SJCRH30 (cell line): ENCODE measurements at regions not wholly inside any gene's neighbourhood (a gene's known extent, or its start where the extent isn't known, plus 50 kb on each side); places are given as distances from the start of the nearest gene placed in this dataset.
A peak's percentile ranks its signal among the peaks of the same experiment; 100 is the strongest.
"Not testable (repeated sequence)": the region's sequence is repeated elsewhere in the genome, so short reads cannot be mapped to it uniquely, and the experiment has no call there.

Source experiments
- DNase-seq, 2 experiments: peaks; one replicate each; pipeline ENCODE4 v3.0.0-alpha.2; 2015 to 2020
- H3K27ac ChIP-seq: fragments of 250-450 bp; sonication (Bioruptor Pico); 2 replicates; pipeline ENCODE4 v1.5.1; 2020; ENCODE audit warnings: mild to moderate bottlenecking, moderate library complexity
- H3K27me3 ChIP-seq: fragments of 250-450 bp; sonication (Bioruptor Pico); 2 replicates; pipeline ENCODE4 v1.5.1; 2020; ENCODE audit warnings: mild to moderate bottlenecking, moderate library complexity
- H3K36me3 ChIP-seq: fragments of 250-450 bp; sonication (Bioruptor Pico); 2 replicates; pipeline ENCODE4 v1.5.1; 2020; ENCODE audit warnings: mild to moderate bottlenecking, moderate library complexity
- H3K4me1 ChIP-seq: fragments of 250-450 bp; sonication (Bioruptor Pico); 2 replicates; pipeline ENCODE4 v1.5.1; 2020; ENCODE audit warnings: mild to moderate bottlenecking, moderate library complexity
- H3K4me3 ChIP-seq: fragments of 250-450 bp; sonication (Bioruptor Pico); 2 replicates; pipeline ENCODE4 v1.5.1; 2020; ENCODE audit warnings: mild to moderate bottlenecking, moderate library complexity
- H3K9me3 ChIP-seq: fragments of 250-450 bp; sonication (Bioruptor Pico); replicated peaks from 2 replicates; pipeline ENCODE4 v1.5.1; 2020; ENCODE audit warnings: mild to moderate bottlenecking, moderate library complexity

DNA sequence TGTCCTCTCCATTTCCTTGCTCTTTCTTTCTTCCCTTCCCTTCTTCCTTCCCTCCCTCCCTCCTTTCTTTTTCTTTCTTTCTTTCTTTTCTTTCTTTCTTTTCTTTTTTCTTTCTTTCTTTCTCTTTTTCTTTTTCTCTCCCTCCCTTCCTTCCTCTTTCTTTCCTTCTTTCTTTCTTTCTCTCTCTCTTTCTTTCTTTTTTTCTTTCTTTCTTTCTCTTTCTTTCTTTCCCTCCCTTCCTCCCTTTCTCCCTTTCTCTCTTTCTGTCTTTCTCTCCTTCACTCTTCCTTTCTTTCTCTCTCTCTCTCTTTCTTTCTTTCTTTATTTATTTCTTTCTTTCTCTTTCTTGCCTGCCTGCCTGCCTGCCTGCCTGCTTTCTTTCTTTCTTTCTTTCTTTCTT, 326.8 kb upstream of the ONECUT1 start:
- not testable (repeated sequence) for H3K36me3 ChIP-seq, H3K27ac ChIP-seq

DNA sequence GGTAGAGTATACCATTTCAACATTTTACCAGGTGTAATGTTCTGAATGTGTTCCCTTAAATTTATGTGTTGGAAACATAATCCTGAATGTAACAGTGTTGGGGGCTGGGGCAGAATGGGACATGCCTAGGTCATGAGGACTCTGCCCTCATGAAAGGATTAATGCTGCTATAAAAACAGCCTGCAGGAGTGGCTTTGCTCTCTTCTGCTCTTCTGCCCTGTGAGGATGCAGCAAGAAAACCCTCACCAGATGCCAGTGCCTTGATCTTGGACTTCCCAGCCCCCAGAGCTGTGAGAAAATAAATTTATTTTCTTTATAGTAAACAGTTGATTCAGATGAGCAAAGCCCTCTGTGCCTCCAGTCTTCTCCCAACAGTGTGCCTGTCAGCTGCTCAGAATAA, 326.0 kb upstream of the ONECUT1 start:
- DNase-seq, result no peak
- H3K27ac ChIP-seq, result no peak overlapping the region
- H3K4me3 ChIP-seq, result no peak overlapping the region
- H3K27me3 ChIP-seq, result no peaks in the 10 kb centered on the region
- no peaks in the 10 kb centered on the region for H3K4me1 ChIP-seq
- no peaks in the 10 kb centered on the region for H3K36me3 ChIP-seq
- H3K9me3 ChIP-seq, result no peaks in the 10 kb centered on the region

More for the DNA sequence above, 326.8 kb upstream of the ONECUT1 start:
- not testable (repeated sequence) for H3K4me1 ChIP-seq, DNase-seq, H3K9me3 ChIP-seq, H3K4me3 ChIP-seq, H3K27me3 ChIP-seq

DNA sequence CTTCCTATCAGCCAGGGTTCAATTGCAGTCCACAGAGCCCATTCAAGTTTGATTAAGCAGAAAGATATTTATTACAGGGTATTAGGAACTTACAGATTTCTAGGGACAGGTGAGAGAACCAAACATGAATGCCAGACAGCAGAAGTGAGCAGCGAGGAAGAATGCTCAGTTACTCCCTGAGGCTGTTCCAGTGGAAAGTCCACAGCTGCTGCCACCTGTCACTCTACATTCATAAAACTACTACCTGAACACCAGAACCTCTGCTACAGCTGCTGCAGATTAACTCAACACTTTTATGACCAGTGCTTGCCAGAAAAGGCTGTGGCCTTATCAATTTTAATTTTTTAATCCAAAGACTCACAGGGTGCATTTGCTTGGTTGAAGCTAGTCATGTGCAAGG, 325.4 kb upstream of the ONECUT1 start:
- no peaks in the 10 kb centered on the region for H3K27me3 ChIP-seq
- no peak overlapping the region for H3K27ac ChIP-seq
- no peak overlapping the region for H3K4me3 ChIP-seq
- no peaks in the 10 kb centered on the region for H3K9me3 ChIP-seq
- DNase-seq, result peak; percentile 3 to 31
- no peaks in the 10 kb centered on the region for H3K4me1 ChIP-seq
- no peaks in the 10 kb centered on the region for H3K36me3 ChIP-seq

DNA sequence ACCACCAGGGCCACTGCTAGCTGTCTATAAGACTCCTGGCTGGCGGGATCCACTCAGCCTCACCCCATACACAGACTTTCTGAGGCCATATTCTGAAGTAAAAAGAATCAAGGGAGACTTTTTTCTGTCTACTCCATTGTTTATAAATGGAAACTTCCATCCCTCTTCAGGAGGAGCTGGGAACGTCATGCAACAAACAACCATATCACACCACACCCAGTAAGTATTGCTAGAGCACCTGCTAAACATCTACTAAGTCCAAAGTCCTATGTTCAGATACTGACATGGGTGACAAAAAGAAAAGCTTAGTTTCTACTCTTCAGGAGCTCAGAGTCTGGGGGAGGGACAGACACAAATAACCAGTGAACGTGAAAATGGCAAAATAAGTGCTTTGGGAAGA, 324.8 kb upstream of the ONECUT1 start:
- Histone ChIP-seq H3K4me1 (no peaks in the 10 kb centered on the region), H3K9me3 (no peaks in the 10 kb centered on the region), H3K36me3 (no peaks in the 10 kb centered on the region), H3K27ac (no peak overlapping the region), H3K4me3 (no peak overlapping the region), H3K27me3 (no peaks in the 10 kb centered on the region)
- DNase-seq, result no peak

DNA sequence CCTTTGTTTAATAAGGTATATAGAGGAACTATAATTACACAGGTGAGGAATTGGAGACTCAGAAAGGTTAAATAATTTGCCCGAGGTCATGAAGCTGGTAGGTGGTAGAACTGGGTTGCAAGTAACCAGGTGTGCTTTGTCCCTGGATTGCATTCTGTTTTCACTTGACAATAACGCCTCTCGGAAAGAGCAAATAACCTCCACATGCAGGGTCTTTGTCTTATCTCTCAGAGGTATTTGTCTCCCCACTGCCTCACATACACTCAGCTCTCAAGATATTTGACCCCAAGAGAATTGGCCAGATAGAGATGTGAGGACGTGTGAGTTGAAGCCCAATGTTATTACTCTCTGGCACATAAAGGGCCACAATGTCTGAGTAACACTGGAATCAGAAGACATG, 320.9 kb upstream of the ONECUT1 start:
- H3K4me3 ChIP-seq, result no peak overlapping the region
- no peaks in the 10 kb centered on the region for H3K4me1 ChIP-seq
- DNase-seq, result no peak
- H3K9me3 ChIP-seq, result no peaks in the 10 kb centered on the region
- no peaks in the 10 kb centered on the region for H3K36me3 ChIP-seq
- no peaks in the 10 kb centered on the region for H3K27me3 ChIP-seq
- H3K27ac ChIP-seq, result no peak overlapping the region

DNA sequence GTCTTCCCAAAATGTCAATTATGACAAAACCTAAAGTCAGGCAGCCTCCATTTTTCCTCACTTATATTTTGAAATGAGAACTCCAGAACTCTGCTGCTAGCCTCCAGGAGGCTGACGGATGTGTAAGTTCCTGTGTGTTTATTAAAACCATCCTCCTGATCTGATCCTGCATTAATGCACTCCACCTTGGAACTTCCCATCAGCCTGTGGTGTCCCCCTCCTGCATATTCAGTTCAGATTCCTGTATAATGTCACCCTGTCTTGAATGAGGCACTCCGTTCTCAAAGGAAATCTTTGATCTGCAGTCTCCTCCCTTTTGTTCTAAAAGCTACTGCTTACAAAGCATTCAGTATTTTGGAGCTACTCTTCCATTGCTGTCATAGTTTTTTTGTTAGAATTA, 318.2 kb upstream of the ONECUT1 start:
- H3K27me3 ChIP-seq, result no peaks in the 10 kb centered on the region
- H3K36me3 ChIP-seq, result no peaks in the 10 kb centered on the region
- no peak for DNase-seq
- H3K4me3 ChIP-seq, result no peak overlapping the region
- H3K9me3 ChIP-seq, result no peaks in the 10 kb centered on the region
- H3K27ac ChIP-seq, result no peak overlapping the region
- H3K4me1 ChIP-seq, result no peaks in the 10 kb centered on the region

DNA sequence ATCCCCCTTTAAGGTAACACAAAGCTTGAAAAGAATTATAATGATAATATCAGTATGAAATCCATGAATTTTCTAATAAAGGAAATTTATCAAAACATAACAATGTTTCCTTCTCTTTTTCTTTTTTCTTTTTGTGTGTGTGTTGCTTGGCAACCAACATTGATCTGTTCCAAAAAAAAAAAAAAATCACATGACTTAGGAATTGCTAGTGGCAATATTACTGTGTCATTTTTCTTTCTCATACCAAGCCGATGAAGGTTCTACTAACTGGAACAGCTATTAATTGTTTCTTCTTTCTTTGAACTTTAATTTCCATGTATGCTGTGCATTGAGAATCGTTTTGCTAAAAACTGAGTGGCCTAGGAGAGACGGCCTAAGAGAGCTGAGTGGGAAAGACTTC, 317.7 kb upstream of the ONECUT1 start:
- H3K36me3 ChIP-seq, result no peaks in the 10 kb centered on the region
- no peak overlapping the region for H3K27ac ChIP-seq
- no peak for DNase-seq
- H3K27me3 ChIP-seq, result no peaks in the 10 kb centered on the region
- no peaks in the 10 kb centered on the region for H3K4me1 ChIP-seq
- no peak overlapping the region for H3K4me3 ChIP-seq
- no peaks in the 10 kb centered on the region for H3K9me3 ChIP-seq

DNA sequence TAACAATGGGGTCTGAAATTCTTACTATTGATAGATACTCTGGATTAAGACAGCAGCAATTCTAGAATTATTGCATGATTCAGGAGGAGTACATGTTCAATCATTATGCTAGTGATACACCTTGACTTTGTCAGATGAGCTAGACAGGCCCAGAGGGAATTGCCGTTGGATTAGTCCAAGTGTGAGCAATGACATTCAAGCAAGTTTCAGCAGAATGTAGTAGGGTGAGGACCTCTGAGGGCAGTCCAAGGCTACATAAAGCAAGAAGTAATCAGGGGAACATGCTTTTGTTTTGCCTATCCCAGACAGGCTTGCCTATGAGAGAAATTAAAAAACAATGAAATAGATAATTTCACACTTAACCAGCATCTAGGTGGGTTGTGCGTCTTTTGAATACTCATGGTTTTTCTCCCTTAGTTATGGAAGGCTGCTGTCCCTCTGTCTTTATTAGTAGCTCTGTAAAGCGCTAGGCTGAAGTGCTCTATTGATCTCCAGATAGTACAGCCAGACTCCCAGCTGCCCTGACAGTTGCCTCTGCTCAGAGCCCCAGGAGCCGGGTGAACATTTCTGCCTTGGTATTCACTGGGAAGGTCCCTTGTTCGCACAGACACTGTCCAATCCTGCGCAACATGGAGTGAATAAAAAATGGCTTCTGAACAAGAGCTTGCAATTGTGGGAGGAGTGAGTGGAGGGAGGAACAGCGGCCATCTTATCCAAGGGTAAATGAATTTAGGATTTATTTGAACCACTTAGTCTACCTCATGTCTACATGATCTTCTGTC, 316.6 kb upstream of the ONECUT1 start:
- H3K4me1 ChIP-seq, result no peaks in the 10 kb centered on the region
- H3K9me3 ChIP-seq, result no peaks in the 10 kb centered on the region
- no peak overlapping the region for H3K27ac ChIP-seq
- DNase-seq, result no peak
- H3K36me3 ChIP-seq, result no peaks in the 10 kb centered on the region
- H3K27me3 ChIP-seq, result no peaks in the 10 kb centered on the region
- no peak overlapping the region for H3K4me3 ChIP-seq

DNA sequence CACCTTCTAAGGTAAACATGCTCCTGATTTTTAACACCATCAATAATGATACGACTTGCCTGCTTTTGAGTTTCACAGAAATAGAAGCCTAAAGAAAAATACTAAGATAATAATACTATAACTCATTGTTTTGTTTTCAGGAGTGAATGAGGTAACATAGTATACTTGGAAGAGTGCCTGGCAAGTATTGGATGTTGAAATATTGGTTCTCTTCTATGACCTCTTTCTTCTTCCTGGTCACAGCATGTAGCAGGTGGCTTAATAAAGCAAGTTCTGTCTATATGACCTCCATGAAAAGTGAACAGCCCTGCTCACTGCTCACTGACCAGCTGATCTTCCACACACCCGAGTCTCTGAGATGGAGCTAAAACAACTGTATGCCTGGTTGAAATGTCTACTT, 312.3 kb upstream of the ONECUT1 start:
- no peaks in the 10 kb centered on the region for H3K27me3 ChIP-seq
- no peak overlapping the region for H3K27ac ChIP-seq
- H3K4me1 ChIP-seq, result no peaks in the 10 kb centered on the region
- no peak for DNase-seq
- H3K4me3 ChIP-seq, result no peak overlapping the region
- H3K36me3 ChIP-seq, result no peaks in the 10 kb centered on the region
- no peaks in the 10 kb centered on the region for H3K9me3 ChIP-seq

DNA sequence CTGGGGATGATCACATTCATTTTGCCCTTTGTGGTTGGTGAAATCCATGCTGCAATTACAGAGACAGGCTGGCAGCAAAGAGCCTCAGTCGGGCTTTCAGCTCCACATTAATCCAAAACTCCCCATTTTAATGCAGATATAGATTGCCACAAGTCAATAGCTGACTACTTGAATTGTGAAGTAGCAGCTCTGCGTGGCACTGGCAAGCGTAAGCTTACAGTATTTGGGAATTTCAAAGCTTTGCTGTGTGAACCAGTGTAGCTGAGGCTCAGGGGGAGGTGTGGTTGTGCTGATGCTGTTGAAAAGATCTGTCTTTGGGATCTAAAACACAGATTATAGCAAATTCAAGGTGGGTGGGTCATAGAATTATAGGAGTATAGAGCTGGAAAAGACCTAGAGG, 290.3 kb upstream of the ONECUT1 start:
- DNase-seq, result no peak
- H3K9me3 ChIP-seq, result no peaks in the 10 kb centered on the region
- H3K27ac ChIP-seq, result no peak overlapping the region
- H3K4me1 ChIP-seq, result no peaks in the 10 kb centered on the region
- no peak overlapping the region for H3K4me3 ChIP-seq
- no peaks in the 10 kb centered on the region for H3K36me3 ChIP-seq
- no peaks in the 10 kb centered on the region for H3K27me3 ChIP-seq

DNA sequence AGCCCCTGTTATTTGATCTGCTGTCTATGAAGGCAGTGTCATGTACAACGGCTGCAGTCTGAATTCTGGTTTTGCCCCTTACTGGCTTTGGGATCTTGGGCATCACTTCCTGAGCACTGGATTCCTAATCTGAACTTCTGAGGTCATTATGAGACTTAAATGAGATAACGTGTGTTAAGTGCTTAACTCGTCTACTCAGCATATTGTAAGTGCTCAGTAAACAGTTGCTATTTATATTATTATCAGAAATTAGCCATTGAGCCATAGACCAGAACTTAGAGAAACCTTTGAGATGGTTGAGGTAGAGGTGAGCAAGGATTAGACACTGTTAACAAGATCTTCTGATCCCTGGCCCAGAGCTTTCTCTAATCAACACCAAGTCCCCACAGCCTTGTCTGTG, 284.1 kb upstream of the ONECUT1 start:
- Histone ChIP-seq H3K27me3 (no peaks in the 10 kb centered on the region), H3K4me3 (no peak overlapping the region), H3K4me1 (0 out of 2 replicates have a peak, but pooled peaks cover 2% of the 10 kb centered on the region), H3K9me3 (no peaks in the 10 kb centered on the region), H3K27ac (no peak overlapping the region), H3K36me3 (no peaks in the 10 kb centered on the region)
- no peak for DNase-seq

DNA sequence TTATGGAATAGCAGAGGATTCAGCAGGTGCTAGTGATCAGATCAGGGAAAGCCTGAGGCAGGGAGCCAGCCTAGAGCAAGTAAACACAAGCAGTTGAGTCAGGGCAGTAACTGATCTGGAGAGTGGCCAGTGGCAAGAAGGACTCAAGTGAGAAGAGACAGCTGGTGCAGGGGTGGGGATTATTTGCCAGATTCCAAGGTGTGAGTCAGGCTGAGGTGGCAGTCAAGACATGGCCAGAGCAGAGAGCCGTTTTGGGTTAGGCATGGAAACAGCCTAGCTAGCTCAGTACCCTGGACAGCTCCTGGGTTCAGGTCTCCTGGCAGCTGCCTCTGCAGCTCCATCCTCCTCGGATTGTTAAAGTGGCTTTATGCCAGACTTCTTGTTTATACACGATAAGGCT, 281.9 kb upstream of the ONECUT1 start:
- Histone ChIP-seq H3K9me3 (no peaks in the 10 kb centered on the region), H3K4me3 (no peak overlapping the region), H3K27ac (no peak overlapping the region), H3K36me3 (no peaks in the 10 kb centered on the region), H3K27me3 (no peaks in the 10 kb centered on the region), H3K4me1 (0 out of 2 replicates have a peak, but pooled peaks cover 2% of the 10 kb centered on the region)
- DNase-seq, result peak; percentile 91 to 93

DNA sequence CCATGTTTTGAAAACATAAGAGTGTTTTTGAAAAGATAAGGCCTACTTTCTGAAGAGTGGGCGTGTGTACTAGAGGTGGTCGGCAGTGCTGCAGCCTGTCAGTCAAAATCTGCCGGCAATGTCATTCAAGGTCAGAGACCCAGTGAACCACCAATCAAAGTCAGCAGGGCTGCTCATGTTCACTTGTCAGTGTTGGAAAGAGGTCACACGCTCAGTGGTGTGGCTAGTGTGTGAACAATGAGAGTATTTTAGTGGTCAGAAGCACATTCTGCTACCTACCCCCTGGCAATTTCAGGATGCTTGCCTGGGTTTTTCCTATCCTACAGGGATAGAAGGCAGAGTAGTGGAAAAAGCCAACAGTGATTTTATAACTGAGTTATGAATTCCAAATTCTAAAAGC, 278.5 kb upstream of the ONECUT1 start:
- Histone ChIP-seq H3K27ac (no peak overlapping the region), H3K27me3 (no peaks in the 10 kb centered on the region), H3K4me3 (no peak overlapping the region), H3K9me3 (no peaks in the 10 kb centered on the region), H3K4me1 (0 out of 2 replicates have a peak, but pooled peaks cover 2% of the 10 kb centered on the region), H3K36me3 (no peaks in the 10 kb centered on the region)
- no peak for DNase-seq

DNA sequence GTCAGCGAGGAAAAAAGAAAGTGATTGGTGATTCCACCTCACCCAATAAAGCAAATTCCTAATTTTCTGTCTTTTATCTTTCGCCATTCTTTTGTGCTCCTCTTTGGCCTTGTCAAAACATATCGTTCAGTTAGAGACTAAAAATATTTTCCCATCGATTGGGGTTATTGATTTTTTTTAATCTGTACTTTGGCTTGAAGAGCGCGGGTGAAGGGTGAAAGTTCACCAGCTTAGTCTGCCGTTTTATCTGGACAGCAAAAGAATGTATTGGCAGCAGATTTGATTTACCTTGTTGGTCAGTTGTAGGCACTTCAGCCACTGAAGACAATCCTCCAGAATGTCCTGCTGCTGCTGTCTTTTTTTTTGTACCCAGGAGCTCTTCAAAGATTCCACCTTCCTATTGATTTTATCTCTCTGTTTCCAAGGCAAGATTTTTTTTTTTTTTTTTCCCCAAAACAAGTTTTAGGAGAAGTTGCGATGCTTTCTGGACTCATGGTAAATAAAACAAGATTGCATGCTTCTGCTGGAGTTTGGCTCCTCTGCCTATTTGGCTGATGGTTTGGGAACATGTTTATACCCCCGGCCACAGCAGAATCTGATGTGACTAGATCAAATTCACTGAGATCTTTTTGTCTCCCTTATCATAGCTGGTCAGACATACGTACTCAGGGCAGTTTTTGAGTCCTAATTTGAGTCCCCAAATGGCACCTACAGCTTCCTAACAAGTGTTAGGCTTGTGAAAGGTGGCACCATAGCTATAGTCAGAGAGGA, 269.3 kb upstream of the ONECUT1 start:
- no peak for DNase-seq
- Histone ChIP-seq H3K27ac (no peak overlapping the region), H3K36me3 (no peaks in the 10 kb centered on the region), H3K4me1 (no peaks in the 10 kb centered on the region), H3K9me3 (no peaks in the 10 kb centered on the region), H3K27me3 (no peaks in the 10 kb centered on the region), H3K4me3 (no peak overlapping the region)

DNA sequence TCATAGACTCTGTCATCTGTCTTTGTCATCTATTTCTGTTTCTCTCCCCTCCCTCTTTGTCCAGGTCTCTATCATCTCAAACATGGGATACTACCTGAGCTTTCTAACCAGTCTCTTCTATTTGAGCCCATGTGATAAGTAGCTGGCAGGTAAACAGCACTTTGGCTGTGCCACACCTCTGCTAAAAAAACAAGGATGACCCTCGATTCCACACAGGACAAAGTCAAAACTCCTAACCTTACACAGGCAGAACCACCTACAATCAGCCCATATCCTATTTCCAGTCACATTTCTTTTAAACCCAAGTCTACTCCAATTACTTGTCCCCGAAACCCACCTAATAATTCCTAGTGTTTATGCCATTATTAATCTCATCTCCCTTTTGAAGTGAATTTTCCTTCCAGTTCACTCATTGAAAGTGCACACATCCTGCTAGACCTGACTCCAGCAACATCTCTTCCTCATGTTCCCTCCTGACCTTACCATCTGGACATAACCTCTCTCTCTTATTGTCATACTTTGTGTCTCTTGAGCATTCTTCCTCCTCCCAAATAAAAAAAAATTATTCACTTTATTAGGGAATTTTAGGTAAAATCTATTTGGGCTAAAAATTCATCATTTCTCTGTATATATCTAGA, 256.1 kb upstream of the ONECUT1 start:
- no peak for DNase-seq
- Histone ChIP-seq H3K4me3 (no peak overlapping the region), H3K27me3 (no peaks in the 10 kb centered on the region), H3K36me3 (no peaks in the 10 kb centered on the region), H3K9me3 (no peaks in the 10 kb centered on the region), H3K4me1 (no peaks in the 10 kb centered on the region), H3K27ac (no peak overlapping the region)
